ENCODE measurements at regions not wholly inside any gene's neighbourhood (a gene's known extent, or its start where the extent isn't known, plus 50 kb on each side); places are given as distances from the start of the nearest gene placed in this dataset.

DNA sequence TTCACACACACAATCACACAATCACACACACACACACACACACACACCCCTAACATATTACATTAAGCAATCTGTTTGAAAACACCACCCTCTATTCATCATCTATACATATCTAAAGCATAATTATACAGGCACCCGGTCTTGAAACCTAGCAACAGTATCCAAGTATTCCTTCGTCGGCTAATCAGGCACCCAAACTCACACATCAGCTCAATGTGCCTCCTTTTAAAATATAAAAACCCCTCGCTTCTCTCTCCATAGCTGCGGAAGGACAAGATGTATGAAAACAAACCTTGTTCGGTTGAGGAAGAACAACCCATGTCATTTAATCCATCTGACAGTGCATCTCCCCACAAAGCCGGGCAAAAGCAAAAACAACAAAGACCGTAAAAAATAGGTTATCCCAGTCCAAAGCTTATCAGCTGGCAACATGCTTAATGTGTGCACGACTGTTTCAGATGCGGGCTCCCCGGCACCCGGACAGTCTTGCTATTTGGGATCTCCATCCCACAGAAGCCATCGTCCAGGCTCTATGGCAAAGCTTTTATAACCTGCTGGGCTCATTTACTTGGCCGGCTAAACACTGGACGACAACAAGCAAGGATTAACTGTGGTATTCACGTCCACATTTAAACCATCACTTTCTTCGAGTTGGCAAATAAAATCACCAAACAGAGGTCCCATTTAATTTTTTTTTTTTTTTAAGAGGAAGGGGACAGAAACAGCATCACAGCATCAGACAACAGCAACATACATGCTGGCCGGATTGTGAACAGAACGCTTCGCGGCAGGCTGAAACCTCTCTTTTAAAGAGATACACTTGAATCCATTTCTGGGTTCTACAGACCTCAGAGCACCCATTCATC, 365.5 kb downstream of the SHANK2 start:
- TF ChIP-seq, protein P1, sequence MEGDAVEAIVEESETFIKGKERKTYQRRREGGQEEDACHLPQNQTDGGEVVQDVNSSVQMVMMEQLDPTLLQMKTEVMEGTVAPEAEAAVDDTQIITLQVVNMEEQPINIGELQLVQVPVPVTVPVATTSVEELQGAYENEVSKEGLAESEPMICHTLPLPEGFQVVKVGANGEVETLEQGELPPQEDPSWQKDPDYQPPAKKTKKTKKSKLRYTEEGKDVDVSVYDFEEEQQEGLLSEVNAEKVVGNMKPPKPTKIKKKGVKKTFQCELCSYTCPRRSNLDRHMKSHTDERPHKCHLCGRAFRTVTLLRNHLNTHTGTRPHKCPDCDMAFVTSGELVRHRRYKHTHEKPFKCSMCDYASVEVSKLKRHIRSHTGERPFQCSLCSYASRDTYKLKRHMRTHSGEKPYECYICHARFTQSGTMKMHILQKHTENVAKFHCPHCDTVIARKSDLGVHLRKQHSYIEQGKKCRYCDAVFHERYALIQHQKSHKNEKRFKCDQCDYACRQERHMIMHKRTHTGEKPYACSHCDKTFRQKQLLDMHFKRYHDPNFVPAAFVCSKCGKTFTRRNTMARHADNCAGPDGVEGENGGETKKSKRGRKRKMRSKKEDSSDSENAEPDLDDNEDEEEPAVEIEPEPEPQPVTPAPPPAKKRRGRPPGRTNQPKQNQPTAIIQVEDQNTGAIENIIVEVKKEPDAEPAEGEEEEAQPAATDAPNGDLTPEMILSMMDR (conservative IDR thresholded peaks at IDR 0.05 in 1 of 2, IDR thresholded peaks at IDR 0.05 in 1 of 2; ENCODE audit: low read depth in 1 of 2, low read length in 2 of 2) = no peak
- TF ChIP-seq EZH2 (IDR thresholded peaks at IDR 0.05; ENCODE audit: low read length, missing control alignments) = no peak
